ENCODE measurements at regions not wholly inside any gene's neighbourhood (a gene's known extent, or its start where the extent isn't known, plus 50 kb on each side); places are given as distances from the start of the nearest gene placed in this dataset.

GRCh38 chr15:98586066-98586465, 62.3 kb upstream of the IGF1R start:
- BruUV-seq (replicated peaks), result no TSS peak
- Histone ChIP-seq H3F3A (ENCODE audit: insufficient read depth, low read depth) (no peaks in the 10 kb centered on the region; the same call in 1 of the 2 replicates), H3K9me2 (ENCODE audit: insufficient read depth) (no peaks in the 10 kb centered on the region), H2AFZ (no peak overlapping the region), H3K4me1 (replicated peaks; ENCODE audit: insufficient read depth) (no peaks in the 10 kb centered on the region), H3K4me2 (no peak overlapping the region), H4K20me1 (ENCODE audit: insufficient read depth) (no peaks in the 10 kb centered on the region), H3K4me3 (no peak overlapping the region), H3K27ac (no peak overlapping the region), H3K9me3 (ENCODE audit: insufficient read depth, low read depth) (no peaks in the 10 kb centered on the region), H3K79me2 (ENCODE audit: low read depth) (no peaks in the 10 kb centered on the region), H3K36me3 (ENCODE audit: low read depth) (no peaks in the 10 kb centered on the region), H3K27me3 (ENCODE audit: insufficient read depth, low read depth) (peaks cover 64% of the 10 kb centered on the region)
- intact Hi-C loops (cut with micrococcal nuclease; ENCODE audit: unreplicated experiment), result no loop called here
- ChIA-PET CTCF (no interaction called here), POLR2A (ENCODE audit: unreplicated experiment) (no interaction called here)
- TF ChIP-seq EZH2 (IDR thresholded peaks at IDR 0.05; ENCODE audit: low read depth) (no peak), CTCF (conservative IDR thresholded peaks at IDR 0.05) (no peak)
- no peak for DNase-seq

- ChIA-PET CTCF (no interaction called here), POLR2A (ENCODE audit: unreplicated experiment) (no interaction called here)
- Histone ChIP-seq H2AFZ (no peak overlapping the region), H3F3A (ENCODE audit: insufficient read depth, low read depth) (no peaks in the 10 kb centered on the region), H3K4me2 (no peak overlapping the region), H3K79me2 (ENCODE audit: low read depth) (no peaks in the 10 kb centered on the region), H3K9me3 (ENCODE audit: insufficient read depth, low read depth) (peaks cover 4% of the 10 kb centered on the region; the same call in 1 of the 2 replicates), H3K27ac (no peak overlapping the region), H3K27me3 (ENCODE audit: insufficient read depth, low read depth) (peaks cover 69% of the 10 kb centered on the region), H3K4me1 (replicated peaks; ENCODE audit: insufficient read depth) (no peaks in the 10 kb centered on the region), H4K20me1 (ENCODE audit: insufficient read depth) (no peaks in the 10 kb centered on the region), H3K4me3 (no peak overlapping the region), H3K36me3 (ENCODE audit: low read depth) (no peaks in the 10 kb centered on the region), H3K9me2 (ENCODE audit: insufficient read depth) (no peaks in the 10 kb centered on the region)
- DNase-seq, result no peak
- no peak for TF ChIP-seq EZH2 (IDR thresholded peaks at IDR 0.05; ENCODE audit: low read depth)
- no peak for TF ChIP-seq CTCF (conservative IDR thresholded peaks at IDR 0.05)
- BruUV-seq (replicated peaks), result no TSS peak
- intact Hi-C loops (cut with micrococcal nuclease; ENCODE audit: unreplicated experiment), result no loop called here
Observed at GRCh38 chr15:98592136-98592535, 56.2 kb upstream of the IGF1R start.

GRCh38 chr15:98596131-98596530, 52.2 kb upstream of the IGF1R start:
- Histone ChIP-seq H3K79me2 (ENCODE audit: low read depth) (no peaks in the 10 kb centered on the region), H3K9me3 (ENCODE audit: insufficient read depth, low read depth) (peaks cover 4% of the 10 kb centered on the region; the same call in 1 of the 2 replicates), H3F3A (ENCODE audit: insufficient read depth, low read depth) (no peaks in the 10 kb centered on the region), H4K20me1 (ENCODE audit: insufficient read depth) (no peaks in the 10 kb centered on the region), H2AFZ (no peak overlapping the region), H3K27me3 (ENCODE audit: insufficient read depth, low read depth) (peaks cover 66% of the 10 kb centered on the region), H3K4me2 (no peak overlapping the region), H3K9me2 (ENCODE audit: insufficient read depth) (no peaks in the 10 kb centered on the region), H3K4me3 (no peak overlapping the region), H3K36me3 (ENCODE audit: low read depth) (no peaks in the 10 kb centered on the region), H3K4me1 (replicated peaks; ENCODE audit: insufficient read depth) (no peaks in the 10 kb centered on the region), H3K27ac (no peak overlapping the region)
- TF ChIP-seq EZH2 (IDR thresholded peaks at IDR 0.05; ENCODE audit: low read depth) (no peak), CTCF (conservative IDR thresholded peaks at IDR 0.05) (no peak)
- ChIA-PET CTCF (no interaction called here), POLR2A (ENCODE audit: unreplicated experiment) (no interaction called here)
- no TSS peak for BruUV-seq (replicated peaks)
- DNase-seq, result no peak
- intact Hi-C loops (cut with micrococcal nuclease; ENCODE audit: unreplicated experiment), result no loop called here
